Pancreas (tissue), 10 donors: ENCODE measurements at regions not wholly inside any gene's neighbourhood (a gene's known extent, or its start where the extent isn't known, plus 50 kb on each side); places are given as distances from the start of the nearest gene placed in this dataset.

Experiments used
- ATAC-seq, 4 donors: fragments of 200-7000 bp; cut with Tn5 transposase; one replicate each; pipeline versions ENCODE4 v1.8.0 to v1.9.1; 2020; ENCODE audit warnings: mild to moderate bottlenecking in 4 of 4, moderate library complexity in 4 of 4
- DNase-seq, 6 donors: peaks; one replicate each; pipeline ENCODE4 v3.0.0-alpha.2; 2020
- FAIRE-seq: peaks from 2 replicates; lab custom pipeline; 2012; peaks lifted over from hg19 to GRCh38; lab: Jason Lieb, UNC
- H3K27ac ChIP-seq, 4 donors: fragments of 200-600 bp; sonication (generic); 1 replicate in 3 of 4; 2 replicates in 1 of 4; pipeline versions ENCODE4 v1.5.0 to v1.8.0; 2020
- H3K27me3 ChIP-seq, 4 donors: fragments of 200-600 bp; one replicate each; pipeline ENCODE4 v1.8.0; 2021
- H3K36me3 ChIP-seq, 3 donors: fragments of 200-600 bp; sonication (generic) in 1 of 3; one replicate each; pipeline versions ENCODE4 v1.5.0 to v1.8.0; 2020 to 2021
- H3K4me1 ChIP-seq, 3 donors: fragments of 200-600 bp; one replicate each; pipeline ENCODE4 v1.8.0; 2021
- H3K4me3 ChIP-seq, 4 donors: fragments of 200-600 bp; sonication (generic) in 2 of 4; one replicate each; pipeline versions ENCODE4 v1.5.0 to v1.8.0; 2020 to 2021
- H3K9me3 ChIP-seq, 4 donors: fragments of 200-600 bp; one replicate each; pipeline ENCODE4 v1.8.0; 2021
- CTCF ChIP-seq, 4 donors: fragments of 200-600 bp; sonication (generic) in 3 of 4; IDR thresholded peaks; one replicate each; pipeline versions ENCODE4 v1.5.0 to v1.8.0; 2021; ENCODE audit warnings: antibody characterized with exemption in 4 of 4
- WGBS, 2 donors: extraction: QIAGEN DNeasy Blood & Tissue Kit; methylation state at CpG; one replicate each; pipeline ENCODE4 v1.1.7; 2013; 5-methylcytosine and 5-hydroxymethylcytosine counted together
- intact Hi-C, 3 donors: fragments of 100-400 bp; cut with DNase I; formaldehyde crosslinking; loops; one replicate each; pipeline versions ENCODE4 v1.11.1 to v1.14.2; 2022
- donor health status: healthy with polysubstance abuse.
- donor health status: DM: no; HTN: no; CAD: no; lungs with moderate emphysema.
- donor health status: DM: no; HTN: no; CAD: no.
- donor health status: control.
- donor health status: control.
- donor health status: Bipolar disorder and iron deficiency.
- donor health status: DM: yes; HTN: yes; CAD: no.
- donor health status: DM: no; HTN: no; CAD: no.
- donor health status: DM: no; HTN: no; CAD: no.
- donor health status: DM: yes; HTN: yes; CAD: no.

DNA sequence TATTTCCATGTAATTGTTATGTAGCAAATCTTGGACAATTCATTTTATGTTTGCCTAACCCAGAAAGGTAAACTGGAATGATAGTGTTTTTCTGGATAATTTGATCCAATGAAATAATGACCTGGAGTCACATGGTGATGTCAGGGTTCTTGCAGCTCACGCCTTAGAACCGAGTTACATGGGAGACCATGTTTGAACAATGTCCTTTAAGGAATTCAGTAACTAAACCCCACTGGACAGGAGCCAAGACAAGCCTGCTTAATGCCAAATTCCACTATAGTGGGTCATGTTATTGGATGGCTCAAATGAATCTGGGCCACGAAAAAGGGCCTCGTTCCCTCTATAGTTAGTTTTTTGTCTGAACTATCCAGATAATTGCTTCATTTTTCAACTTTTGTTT is 255.8 kb upstream of the HMGA2 start:
- 54 to 64% methylated on average over 4 of the region's 4 CpGs for WGBS, 2 donors
- FAIRE-seq = no peak
- TF ChIP-seq CTCF (IDR thresholded peaks at IDR 0.05) = no peak

GRCh38 chr12:65570451-65571130 is 253.7 kb upstream of the HMGA2 start:
- Histone ChIP-seq H3K27ac (no peak overlapping the region), H3K36me3 (no peaks in the 10 kb centered on the region), H3K9me3 (no peaks in the 10 kb centered on the region), H3K4me3 (no peak overlapping the region), H3K4me1 (no peaks in the 10 kb centered on the region), H3K27me3 (no peaks in the 10 kb centered on the region)
- DNase-seq (no peak), FAIRE-seq (no peak), ATAC-seq (no peak)
- intact Hi-C loops = no loop called here
- WGBS, 2 donors = 58 to 72% methylated on average over 4 of the region's 4 CpGs
- TF ChIP-seq CTCF (IDR thresholded peaks at IDR 0.05) = no peak

More for the DNA sequence above, 255.8 kb upstream of the HMGA2 start:
- Histone ChIP-seq H3K9me3 (no peaks in the 10 kb centered on the region), H3K27me3 (no peaks in the 10 kb centered on the region), H3K36me3 (no peaks in the 10 kb centered on the region), H3K4me3 (no peak overlapping the region), H3K4me1 (no peaks in the 10 kb centered on the region), H3K27ac (no peak overlapping the region)
- no peak for ATAC-seq
- DNase-seq = no peak
- intact Hi-C loops = no loop called here

DNA sequence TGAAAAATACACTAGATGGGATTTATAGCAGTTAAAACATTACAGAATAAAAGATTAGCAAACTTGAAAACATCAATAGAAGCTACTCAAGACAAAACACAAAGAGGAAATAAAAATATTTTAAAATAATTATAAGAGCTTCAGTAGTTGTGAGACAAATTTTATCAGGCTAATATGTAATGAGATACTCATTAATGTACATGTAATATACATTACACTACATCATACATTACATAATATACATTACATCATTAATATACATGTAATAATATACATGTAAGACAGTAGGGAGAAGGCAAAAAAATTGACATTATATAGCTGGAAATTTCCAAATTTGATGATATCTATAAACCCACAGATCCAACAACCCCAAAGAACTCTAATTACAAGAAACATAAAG is 249.4 kb upstream of the HMGA2 start:
- no peaks in the 10 kb centered on the region for H3K4me1 ChIP-seq
- H3K9me3 ChIP-seq = no peaks in the 10 kb centered on the region
- H3K36me3 ChIP-seq = no peaks in the 10 kb centered on the region
- no peak for TF ChIP-seq CTCF (IDR thresholded peaks at IDR 0.05)
- ATAC-seq (no peak), DNase-seq (no peak), FAIRE-seq (no peak)
- H3K27ac ChIP-seq = no peak overlapping the region
- intact Hi-C loops = no loop called here
- H3K27me3 ChIP-seq = no peaks in the 10 kb centered on the region
- no peak overlapping the region for H3K4me3 ChIP-seq

GRCh38 chr12:65584016-65584415 is 240.3 kb upstream of the HMGA2 start:
- 73 to 85% methylated on average over 3 of the region's 3 CpGs for WGBS, 2 donors
- no peak for FAIRE-seq
- no peak overlapping the region for H3K4me3 ChIP-seq
- H3K27ac ChIP-seq = no peak overlapping the region
- no peaks in the 10 kb centered on the region for H3K9me3 ChIP-seq
- DNase-seq = no peak
- H3K36me3 ChIP-seq = no peaks in the 10 kb centered on the region
- ATAC-seq = no peak
- H3K27me3 ChIP-seq = no peaks in the 10 kb centered on the region
- intact Hi-C loops = no loop called here
- no peaks in the 10 kb centered on the region for H3K4me1 ChIP-seq
- TF ChIP-seq CTCF (IDR thresholded peaks at IDR 0.05) = no peak
